GM23248 (cell line): ENCODE measurements at regions not wholly inside any gene's neighbourhood (a gene's known extent, or its start where the extent isn't known, plus 50 kb on each side); places are given as distances from the start of the nearest gene placed in this dataset.

ENCODE experiments used
- EZH2 ChIP-seq: fragments of 200-600 bp; sonication (generic); IDR thresholded peaks from 2 replicates; pipeline ENCODE4 v1.6.1; 2018; ENCODE audit warnings: antibody characterized with exemption, mild to moderate bottlenecking; ENCODE audit not compliant: insufficient read depth, poor library complexity, severe bottlenecking
- EZH2phosphoT487 ChIP-seq: fragments of 200-600 bp; sonication (generic); IDR thresholded peaks from 2 replicates; pipeline ENCODE4 v1.6.1; 2018; ENCODE audit warnings: antibody characterized with exemption, moderate library complexity, mild to moderate bottlenecking, low read depth; ENCODE audit not compliant: insufficient read depth

DNA sequence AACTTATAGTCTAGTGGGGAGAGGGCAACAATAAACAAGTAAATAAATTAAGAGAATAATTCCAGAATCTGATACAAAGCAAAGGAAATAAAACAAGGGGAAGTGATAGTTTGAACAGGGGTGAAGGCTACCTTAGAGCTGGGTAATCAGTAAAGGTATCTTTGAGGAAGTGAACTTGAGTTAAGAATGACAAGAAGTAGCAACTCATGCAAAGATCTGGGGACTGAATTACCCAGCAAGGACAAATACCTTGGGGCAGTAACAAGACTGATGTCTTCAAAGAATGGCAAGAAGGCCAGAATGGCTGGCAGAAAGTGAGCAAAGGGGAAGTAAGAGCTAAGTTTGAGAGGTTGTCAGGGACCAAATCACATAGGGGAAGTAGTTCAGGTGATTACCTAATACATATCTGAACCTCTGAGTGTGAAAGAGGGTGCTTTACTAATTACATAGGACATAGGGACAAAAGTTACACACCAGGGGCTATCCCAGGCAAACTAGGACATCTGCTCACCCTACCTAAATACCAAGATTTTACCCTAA is 244.6 kb upstream of the HNRNPA3 start:
- TF ChIP-seq EZH2 (no peak), EZH2phosphoT487 (no peak)
